VCaP (cell line): ENCODE measurements at regions not wholly inside any gene's neighbourhood (a gene's known extent, or its start where the extent isn't known, plus 50 kb on each side); places are given as distances from the start of the nearest gene placed in this dataset.

Source experiments
- H3K27ac ChIP-seq: fragments of 450-650 bp; 2 replicates; pipeline ENCODE4 v1.5.1; 2017
- CTCF ChIP-seq: fragments of 450-650 bp; conservative IDR thresholded peaks from 2 replicates; pipeline ENCODE4 v1.5.1; 2017; ENCODE audit warnings: mild to moderate bottlenecking, moderate library complexity

- no peak for TF ChIP-seq CTCF
Observed at GRCh38 chr10:3491571-3491970, 293.4 kb downstream of the KLF6 start.

GRCh38 chr10:3487228-3487627 is 297.8 kb downstream of the KLF6 start:
- no peak for TF ChIP-seq CTCF
- peak overlapping the region; percentile 71 for H3K27ac ChIP-seq

More at GRCh38 chr10:3491571-3491970, 293.4 kb downstream of the KLF6 start:
- no peak overlapping the region; the same call in 1 of the 2 replicates for H3K27ac ChIP-seq

GRCh38 chr10:3486346-3487065 is 298.5 kb downstream of the KLF6 start:
- no peak for TF ChIP-seq CTCF
- peak overlapping the region; percentile 71 for H3K27ac ChIP-seq

- peak overlapping the region; percentile 71; the same call in 1 of the 2 replicates for H3K27ac ChIP-seq
- no peak for TF ChIP-seq CTCF
Observed at GRCh38 chr10:3485057-3485686, 299.8 kb downstream of the KLF6 start.

- TF ChIP-seq CTCF, result no peak
- H3K27ac ChIP-seq, result no peak overlapping the region; the same call in 1 of the 2 replicates
Observed at GRCh38 chr10:3484306-3485056, 300.5 kb downstream of the KLF6 start.

GRCh38 chr10:3482200-3482993 is 302.6 kb downstream of the KLF6 start:
- no peak for TF ChIP-seq CTCF
- peak overlapping the region; percentile 78 for H3K27ac ChIP-seq

- TF ChIP-seq CTCF, result no peak
- peak overlapping the region; percentile 78 for H3K27ac ChIP-seq
Observed at GRCh38 chr10:3481496-3481895, 303.5 kb downstream of the KLF6 start.
